K562 (cell line): ENCODE measurements at regions not wholly inside any gene's neighbourhood (a gene's known extent, or its start where the extent isn't known, plus 50 kb on each side); places are given as distances from the start of the nearest gene placed in this dataset.

ENCODE experiments used
- PKNOX1 ChIP-seq: fragments of 450-650 bp; IDR thresholded peaks from 2 replicates; pipeline ENCODE4 v1.6.1; 2016
- POLR3A ChIP-seq: IDR thresholded peaks from 2 replicates; pipeline ENCODE4 v1.6.1; 2011; ENCODE audit warnings: borderline replicate concordance, mild to moderate bottlenecking, moderate library complexity; ENCODE audit not compliant: insufficient read length, insufficient read depth; ENCODE audit errors: extremely low read depth
- TAF1 ChIP-seq: IDR thresholded peaks from 2 replicates; pipeline ENCODE4 v1.6.1; 2011; ENCODE audit warnings: mild to moderate bottlenecking, low read length, moderate library complexity; ENCODE audit not compliant: insufficient read depth, control insufficient read depth, severe bottlenecking; ENCODE audit errors: extremely low read depth
- ZNF354B ChIP-seq: fragments of 250-450 bp; sonication (Bioruptor Pico); IDR thresholded peaks from 2 replicates; pipeline ENCODE4 v1.4.0; 2020

DNA sequence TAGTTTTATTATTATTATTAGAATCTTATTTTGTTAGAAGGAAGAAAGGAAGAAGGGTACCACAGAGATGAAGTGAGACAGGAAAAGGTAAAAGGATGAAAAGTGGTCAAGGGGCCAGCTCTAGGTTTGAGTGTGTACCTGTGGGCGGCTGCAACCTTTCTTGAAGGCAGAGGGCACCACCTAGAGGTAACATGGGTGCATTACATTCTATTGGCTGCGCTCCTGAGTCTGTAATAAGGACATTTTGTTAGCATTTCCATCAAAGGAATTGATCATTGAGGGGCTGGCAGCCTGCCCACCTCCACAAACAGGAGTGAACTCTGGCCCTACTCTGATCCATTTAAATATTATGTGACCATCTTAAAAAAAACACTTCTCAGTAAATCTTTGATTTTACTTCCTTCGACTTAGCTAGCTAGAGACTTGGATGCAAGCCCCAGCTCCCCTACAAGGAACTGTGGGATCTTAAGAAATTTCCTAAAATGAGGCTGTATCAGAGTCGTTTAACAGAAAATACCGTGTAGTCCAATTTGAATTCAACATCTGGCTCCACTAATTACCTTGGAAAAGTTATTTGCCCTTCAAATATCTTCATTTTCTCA, 610.4 kb downstream of the IPMK start:
- TF ChIP-seq TAF1 (no peak), POLR3A (no peak), ZNF354B (CRISPR knock-in tag) (no peak), PKNOX1 (no peak)
